Right atrium auricular region (tissue), 2 donors: ENCODE measurements at regions not wholly inside any gene's neighbourhood (a gene's known extent, or its start where the extent isn't known, plus 50 kb on each side); places are given as distances from the start of the nearest gene placed in this dataset.

Experiments
- DNase-seq: peaks from one replicate; pipeline ENCODE4 v3.0.0-alpha.2; 2019; ENCODE audit warnings: low spot score
- H3K27ac ChIP-seq, 2 donors: fragments of 200-600 bp; sonication (generic); 1 replicate in 1 of 2; 2 replicates in 1 of 2; pipeline ENCODE4 v1.5.1; 2016 to 2019
- H3K27me3 ChIP-seq, 2 donors: fragments of 200-600 bp; sonication (generic); one replicate each; pipeline versions ENCODE4 v1.5.1 to v1.6.0; 2017 to 2019
- H3K36me3 ChIP-seq: fragments of 200-600 bp; sonication (generic); one replicate; pipeline ENCODE4 v1.5.1; 2016
- H3K4me1 ChIP-seq, 2 donors: fragments of 200-600 bp; sonication (generic); one replicate each; pipeline versions ENCODE4 v1.5.1 to v1.6.0; 2017 to 2019
- H3K4me3 ChIP-seq, 2 donors: fragments of 200-600 bp; sonication (generic); 1 replicate in 1 of 2; 2 replicates in 1 of 2; pipeline ENCODE4 v1.5.1; 2017 to 2019; ENCODE audit warnings: mild to moderate bottlenecking in 1 of 2, moderate library complexity in 1 of 2
- H3K9me3 ChIP-seq, 2 donors: fragments of 200-600 bp; sonication (generic); one replicate each; pipeline ENCODE4 v1.5.1; 2019
- CTCF ChIP-seq, 2 donors: fragments of 200-600 bp; sonication (generic); IDR thresholded peaks; one replicate each; pipeline ENCODE4 v1.5.1; 2019; ENCODE audit warnings: antibody characterized with exemption in 2 of 2

GRCh38 chr14:86954623-86955022, 1038.4 kb downstream of the GALC start:
- no peaks in the 10 kb centered on the region for H3K36me3 ChIP-seq
- H3K9me3 ChIP-seq: no peaks in the 10 kb centered on the region
- H3K4me3 ChIP-seq: no peak overlapping the region
- no peaks in the 10 kb centered on the region for H3K27me3 ChIP-seq
- no peak for TF ChIP-seq CTCF (IDR thresholded peaks at IDR 0.05)
- DNase-seq: no peak
- no peaks in the 10 kb centered on the region for H3K4me1 ChIP-seq
- no peak overlapping the region for H3K27ac ChIP-seq

GRCh38 chr14:86946446-86946845, 1046.5 kb downstream of the GALC start:
- no peaks in the 10 kb centered on the region for H3K36me3 ChIP-seq
- H3K4me3 ChIP-seq: no peak overlapping the region
- no peak overlapping the region for H3K27ac ChIP-seq
- no peaks in the 10 kb centered on the region for H3K27me3 ChIP-seq
- no peak for TF ChIP-seq CTCF (IDR thresholded peaks at IDR 0.05)
- H3K4me1 ChIP-seq: no peaks in the 10 kb centered on the region
- no peaks in the 10 kb centered on the region for H3K9me3 ChIP-seq
- DNase-seq: no peak

- no peaks in the 10 kb centered on the region for H3K4me1 ChIP-seq
- TF ChIP-seq CTCF (IDR thresholded peaks at IDR 0.05): no peak
Observed at GRCh38 chr14:86944434-86944833, 1048.5 kb downstream of the GALC start.

GRCh38 chr14:86943391-86944365, 1049.3 kb downstream of the GALC start:
- no peak overlapping the region for H3K4me3 ChIP-seq
- DNase-seq: no peak
- no peak for TF ChIP-seq CTCF (IDR thresholded peaks at IDR 0.05)
- no peak overlapping the region for H3K27ac ChIP-seq
- H3K4me1 ChIP-seq: no peaks in the 10 kb centered on the region
- H3K9me3 ChIP-seq: no peaks in the 10 kb centered on the region
- H3K27me3 ChIP-seq: no peaks in the 10 kb centered on the region
- H3K36me3 ChIP-seq: no peaks in the 10 kb centered on the region

More at GRCh38 chr14:86944434-86944833, 1048.5 kb downstream of the GALC start:
- Histone ChIP-seq H3K9me3 (no peaks in the 10 kb centered on the region), H3K27ac (no peak overlapping the region), H3K4me3 (no peak overlapping the region), H3K36me3 (no peaks in the 10 kb centered on the region), H3K27me3 (no peaks in the 10 kb centered on the region)
- DNase-seq: no peak

- DNase-seq: no peak
- no peaks in the 10 kb centered on the region for H3K27me3 ChIP-seq
- H3K27ac ChIP-seq: no peak overlapping the region
- no peak for TF ChIP-seq CTCF (IDR thresholded peaks at IDR 0.05)
- H3K9me3 ChIP-seq: no peaks in the 10 kb centered on the region
- no peak overlapping the region for H3K4me3 ChIP-seq
- H3K4me1 ChIP-seq: no peaks in the 10 kb centered on the region
- H3K36me3 ChIP-seq: no peaks in the 10 kb centered on the region
Observed at GRCh38 chr14:86942936-86943335, 1050.0 kb downstream of the GALC start.
